Activated CD4-positive, alpha-beta memory T cell treated with anti-CD3 and anti-CD28 coated beads for 36 hours (primary cell): ENCODE measurements at regions not wholly inside any gene's neighbourhood (a gene's known extent, or its start where the extent isn't known, plus 50 kb on each side); places are given as distances from the start of the nearest gene placed in this dataset.

Source experiments
- CTCF ChIA-PET: fragments of 350-600 bp; sonication (Branson Sonifier 250); formaldehyde crosslinking; loops from one replicate; lab custom pipeline; 2021; ENCODE audit warnings: antibody characterized with exemption, inconsistent platforms; lab: Charles Lee
- POLR2A ChIA-PET: fragments of 350-600 bp; sonication (Branson Sonifier 250); formaldehyde crosslinking; loops from one replicate; lab custom pipeline; 2021; ENCODE audit warnings: antibody characterized with exemption; lab: Charles Lee
- DNase-seq: peaks from one replicate; pipeline ENCODE4 v3.0.0-alpha.2; 2020
- H3K27ac Mint-ChIP-seq: one replicate; pipeline ENCODE4 v1.8.0; 2021; ENCODE audit warnings: mixed read lengths
- H3K27me3 Mint-ChIP-seq: one replicate; pipeline ENCODE4 v1.8.0; 2021; ENCODE audit warnings: mixed read lengths
- H3K36me3 Mint-ChIP-seq: one replicate; pipeline ENCODE4 v1.8.0; 2021; ENCODE audit warnings: mixed read lengths
- H3K4me1 Mint-ChIP-seq: one replicate; pipeline ENCODE4 v1.8.0; 2021; ENCODE audit warnings: low read depth, mixed read lengths
- H3K4me3 Mint-ChIP-seq: one replicate; pipeline ENCODE4 v1.8.0; 2021; ENCODE audit warnings: mild to moderate bottlenecking, mixed read lengths
- H3K9me3 Mint-ChIP-seq: one replicate; pipeline ENCODE4 v1.8.0; 2021; ENCODE audit warnings: mixed read lengths
- intact Hi-C: fragments of 100-400 bp; cut with micrococcal nuclease; formaldehyde crosslinking; loops from one replicate; pipeline ENCODE4 v1.15.1; 2023

- POLR2A ChIA-PET: no interaction called here
Measured at GRCh38 chr22:49490692-49491091, 337.0 kb downstream of the BRD1 start.

GRCh38 chr22:49489821-49490220 is 337.9 kb downstream of the BRD1 start:
- H3K4me3 Mint-ChIP-seq: no peak overlapping the region
- H3K27ac Mint-ChIP-seq: no peak overlapping the region
- no peaks in the 10 kb centered on the region for H3K36me3 Mint-ChIP-seq
- H3K27me3 Mint-ChIP-seq: no peaks in the 10 kb centered on the region
- intact Hi-C loops: no loop called here
- CTCF ChIA-PET: no interaction called here
- DNase-seq: no peak
- no peaks in the 10 kb centered on the region for H3K4me1 Mint-ChIP-seq
- POLR2A ChIA-PET: no interaction called here
- H3K9me3 Mint-ChIP-seq: no peaks in the 10 kb centered on the region

More at GRCh38 chr22:49490692-49491091, 337.0 kb downstream of the BRD1 start:
- no peaks in the 10 kb centered on the region for H3K27me3 Mint-ChIP-seq
- H3K4me3 Mint-ChIP-seq: no peak overlapping the region
- intact Hi-C loops: no loop called here
- H3K36me3 Mint-ChIP-seq: no peaks in the 10 kb centered on the region
- no peak overlapping the region for H3K27ac Mint-ChIP-seq
- DNase-seq: no peak
- CTCF ChIA-PET: interaction anchor here (0.5 kb wide), 1 partner anchor 229 kb away, joined by 3 read pairs; no protein-coding TSS in a partner anchor
- no peaks in the 10 kb centered on the region for H3K9me3 Mint-ChIP-seq
- H3K4me1 Mint-ChIP-seq: no peaks in the 10 kb centered on the region

GRCh38 chr22:49488943-49489342 is 338.7 kb downstream of the BRD1 start:
- Mint-ChIP-seq H3K4me1 (no peaks in the 10 kb centered on the region), H3K9me3 (no peaks in the 10 kb centered on the region), H3K36me3 (no peaks in the 10 kb centered on the region), H3K27me3 (no peaks in the 10 kb centered on the region), H3K27ac (no peak overlapping the region), H3K4me3 (no peak overlapping the region)
- ChIA-PET CTCF (no interaction called here), POLR2A (no interaction called here)
- intact Hi-C loops: no loop called here
- no peak for DNase-seq

GRCh38 chr22:49487950-49488349 is 339.7 kb downstream of the BRD1 start:
- no peaks in the 10 kb centered on the region for H3K36me3 Mint-ChIP-seq

GRCh38 chr22:49486225-49486624 is 341.4 kb downstream of the BRD1 start:
- CTCF ChIA-PET: no interaction called here
- intact Hi-C loops: no loop called here
- Mint-ChIP-seq H3K4me1 (no peaks in the 10 kb centered on the region), H3K36me3 (no peaks in the 10 kb centered on the region), H3K27me3 (peaks cover 2% of the 10 kb centered on the region), H3K27ac (no peak overlapping the region), H3K9me3 (no peaks in the 10 kb centered on the region), H3K4me3 (no peak overlapping the region)
- no peak for DNase-seq
- POLR2A ChIA-PET: no interaction called here

More at GRCh38 chr22:49487950-49488349, 339.7 kb downstream of the BRD1 start:
- Mint-ChIP-seq H3K4me1 (no peaks in the 10 kb centered on the region), H3K27me3 (no peaks in the 10 kb centered on the region), H3K4me3 (no peak overlapping the region), H3K27ac (no peak overlapping the region), H3K9me3 (no peaks in the 10 kb centered on the region)
- POLR2A ChIA-PET: no interaction called here
- intact Hi-C loops: no loop called here
- CTCF ChIA-PET: no interaction called here
- no peak for DNase-seq

GRCh38 chr22:49483946-49484345 is 343.7 kb downstream of the BRD1 start:
- Mint-ChIP-seq H3K36me3 (no peaks in the 10 kb centered on the region), H3K27me3 (peaks cover 2% of the 10 kb centered on the region), H3K27ac (no peak overlapping the region), H3K4me3 (no peak overlapping the region), H3K4me1 (no peaks in the 10 kb centered on the region), H3K9me3 (no peaks in the 10 kb centered on the region)
- POLR2A ChIA-PET: no interaction called here
- CTCF ChIA-PET: no interaction called here
- intact Hi-C loops: no loop called here
- no peak for DNase-seq

- H3K9me3 Mint-ChIP-seq: no peaks in the 10 kb centered on the region
- ChIA-PET CTCF (no interaction called here), POLR2A (no interaction called here)
- intact Hi-C loops: no loop called here
- H3K4me1 Mint-ChIP-seq: no peaks in the 10 kb centered on the region
- H3K36me3 Mint-ChIP-seq: no peaks in the 10 kb centered on the region
- no peak for DNase-seq
- H3K4me3 Mint-ChIP-seq: no peak overlapping the region
- H3K27me3 Mint-ChIP-seq: peaks cover 2% of the 10 kb centered on the region
- no peak overlapping the region for H3K27ac Mint-ChIP-seq
Measured at GRCh38 chr22:49483281-49483870, 344.3 kb downstream of the BRD1 start.

GRCh38 chr22:49482811-49483210 is 344.9 kb downstream of the BRD1 start:
- no peak for DNase-seq
- H3K4me1 Mint-ChIP-seq: no peaks in the 10 kb centered on the region
- H3K27ac Mint-ChIP-seq: no peak overlapping the region
- H3K27me3 Mint-ChIP-seq: peaks cover 2% of the 10 kb centered on the region
- H3K9me3 Mint-ChIP-seq: no peaks in the 10 kb centered on the region
- ChIA-PET CTCF (no interaction called here), POLR2A (no interaction called here)
- intact Hi-C loops: no loop called here
- no peaks in the 10 kb centered on the region for H3K36me3 Mint-ChIP-seq
- H3K4me3 Mint-ChIP-seq: no peak overlapping the region

GRCh38 chr22:49481659-49482399 is 345.8 kb downstream of the BRD1 start:
- Mint-ChIP-seq H3K9me3 (no peaks in the 10 kb centered on the region), H3K4me3 (no peak overlapping the region), H3K36me3 (no peaks in the 10 kb centered on the region), H3K27ac (no peak overlapping the region), H3K27me3 (peaks cover 2% of the 10 kb centered on the region), H3K4me1 (no peaks in the 10 kb centered on the region)
- ChIA-PET POLR2A (no interaction called here), CTCF (no interaction called here)
- DNase-seq: no peak
- intact Hi-C loops: no loop called here

- no peak for DNase-seq
- no peaks in the 10 kb centered on the region for H3K36me3 Mint-ChIP-seq
- H3K4me1 Mint-ChIP-seq: no peaks in the 10 kb centered on the region
- H3K4me3 Mint-ChIP-seq: no peak overlapping the region
- intact Hi-C loops: no loop called here
- H3K27me3 Mint-ChIP-seq: peaks cover 2% of the 10 kb centered on the region
- H3K27ac Mint-ChIP-seq: no peak overlapping the region
- CTCF ChIA-PET: interaction anchor here (0.7 kb wide), 1 partner anchor 91 kb away, joined by 3 read pairs; no protein-coding TSS in a partner anchor
- no peaks in the 10 kb centered on the region for H3K9me3 Mint-ChIP-seq
- POLR2A ChIA-PET: no interaction called here
Measured at GRCh38 chr22:49480896-49481658, 346.6 kb downstream of the BRD1 start.

GRCh38 chr22:49480331-49480730 is 347.3 kb downstream of the BRD1 start:
- Mint-ChIP-seq H3K9me3 (no peaks in the 10 kb centered on the region), H3K4me3 (no peak overlapping the region), H3K36me3 (no peaks in the 10 kb centered on the region), H3K27me3 (peaks cover 2% of the 10 kb centered on the region), H3K27ac (no peak overlapping the region), H3K4me1 (no peaks in the 10 kb centered on the region)
- DNase-seq: no peak
- ChIA-PET POLR2A (no interaction called here), CTCF (no interaction called here)
- intact Hi-C loops: no loop called here

GRCh38 chr22:49479566-49479965 is 348.1 kb downstream of the BRD1 start:
- no peak overlapping the region for H3K27ac Mint-ChIP-seq
- POLR2A ChIA-PET: no interaction called here
- intact Hi-C loops: no loop called here
- CTCF ChIA-PET: no interaction called here
- peaks cover 2% of the 10 kb centered on the region for H3K27me3 Mint-ChIP-seq
- H3K4me3 Mint-ChIP-seq: no peak overlapping the region
- H3K4me1 Mint-ChIP-seq: no peaks in the 10 kb centered on the region
- H3K9me3 Mint-ChIP-seq: no peaks in the 10 kb centered on the region
- no peak for DNase-seq
- H3K36me3 Mint-ChIP-seq: no peaks in the 10 kb centered on the region
